ENCODE measurements at regions not wholly inside any gene's neighbourhood (a gene's known extent, or its start where the extent isn't known, plus 50 kb on each side); places are given as distances from the start of the nearest gene placed in this dataset.

GRCh38 chrX:68912113-68912512 lies 83.3 kb downstream of the EFNB1 start:
- peak overlapping the region; percentile 72 for H3K9ac ChIP-seq
- H3K36me3 ChIP-seq (ENCODE audit: control insufficient read depth, insufficient read depth, low read length): no peaks in the 10 kb centered on the region
- peak overlapping the region; percentile 31 for H3K4me2 ChIP-seq (ENCODE audit: low read length)
- peaks cover 7% of the 10 kb centered on the region for H3K79me2 ChIP-seq
- peak overlapping the region; percentile 54 for H3K4me3 ChIP-seq (ENCODE audit: low read depth, low read length)
- H3K4me1 ChIP-seq: peaks cover 19% of the 10 kb centered on the region
- TF ChIP-seq, protein P1, sequence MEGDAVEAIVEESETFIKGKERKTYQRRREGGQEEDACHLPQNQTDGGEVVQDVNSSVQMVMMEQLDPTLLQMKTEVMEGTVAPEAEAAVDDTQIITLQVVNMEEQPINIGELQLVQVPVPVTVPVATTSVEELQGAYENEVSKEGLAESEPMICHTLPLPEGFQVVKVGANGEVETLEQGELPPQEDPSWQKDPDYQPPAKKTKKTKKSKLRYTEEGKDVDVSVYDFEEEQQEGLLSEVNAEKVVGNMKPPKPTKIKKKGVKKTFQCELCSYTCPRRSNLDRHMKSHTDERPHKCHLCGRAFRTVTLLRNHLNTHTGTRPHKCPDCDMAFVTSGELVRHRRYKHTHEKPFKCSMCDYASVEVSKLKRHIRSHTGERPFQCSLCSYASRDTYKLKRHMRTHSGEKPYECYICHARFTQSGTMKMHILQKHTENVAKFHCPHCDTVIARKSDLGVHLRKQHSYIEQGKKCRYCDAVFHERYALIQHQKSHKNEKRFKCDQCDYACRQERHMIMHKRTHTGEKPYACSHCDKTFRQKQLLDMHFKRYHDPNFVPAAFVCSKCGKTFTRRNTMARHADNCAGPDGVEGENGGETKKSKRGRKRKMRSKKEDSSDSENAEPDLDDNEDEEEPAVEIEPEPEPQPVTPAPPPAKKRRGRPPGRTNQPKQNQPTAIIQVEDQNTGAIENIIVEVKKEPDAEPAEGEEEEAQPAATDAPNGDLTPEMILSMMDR (IDR thresholded peaks at IDR 0.05): no peak
- H3K9me3 ChIP-seq (ENCODE audit: control insufficient read depth, low read length): no peaks in the 10 kb centered on the region
- peak overlapping the region; percentile 73 for H2AFZ ChIP-seq
- H3K27ac ChIP-seq: peak overlapping the region; percentile 99
- no peaks in the 10 kb centered on the region for H3K27me3 ChIP-seq (ENCODE audit: control insufficient read depth, insufficient read depth, low read length)

GRCh38 chrX:68910731-68911428 lies 82.1 kb downstream of the EFNB1 start:
- Histone ChIP-seq H3K9ac (no peak overlapping the region), H3K4me2 (ENCODE audit: low read length) (no peak overlapping the region), H3K27ac (peak overlapping the region; percentile 99), H3K79me2 (peaks cover 8% of the 10 kb centered on the region), H3K9me3 (ENCODE audit: control insufficient read depth, low read length) (no peaks in the 10 kb centered on the region), H2AFZ (no peak overlapping the region), H3K4me1 (peaks cover 19% of the 10 kb centered on the region), H3K4me3 (ENCODE audit: low read depth, low read length) (no peak overlapping the region), H3K36me3 (ENCODE audit: control insufficient read depth, insufficient read depth, low read length) (no peaks in the 10 kb centered on the region), H3K27me3 (ENCODE audit: control insufficient read depth, insufficient read depth, low read length) (no peaks in the 10 kb centered on the region)
- TF ChIP-seq, protein P1 (IDR thresholded peaks at IDR 0.05): no peak

DNA sequence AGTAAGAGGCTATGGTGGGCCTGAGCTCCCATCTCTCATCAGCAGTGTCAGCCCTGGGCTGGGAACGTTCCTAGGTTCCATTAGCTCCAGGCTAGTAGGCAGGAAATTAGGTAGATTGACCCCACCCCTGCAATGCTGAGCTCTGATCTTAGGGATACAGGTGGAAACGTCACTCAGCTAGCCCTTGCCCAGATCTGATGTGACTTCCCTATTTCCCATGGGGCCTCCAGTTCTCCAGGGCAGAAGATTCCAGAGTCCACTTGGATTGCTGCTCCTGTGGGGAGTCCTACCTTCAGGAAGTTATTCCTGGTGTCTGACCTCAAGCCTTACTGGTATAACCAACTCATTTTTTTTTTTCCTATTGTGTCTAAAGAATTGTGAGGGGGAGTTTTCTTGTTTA lies 81.1 kb downstream of the EFNB1 start:
- peaks cover 19% of the 10 kb centered on the region for H3K4me1 ChIP-seq

GRCh38 chrX:68908071-68908470 lies 79.2 kb downstream of the EFNB1 start:
- TF ChIP-seq, protein P1 (IDR thresholded peaks at IDR 0.05): no peak
- Histone ChIP-seq H3K27me3 (ENCODE audit: control insufficient read depth, insufficient read depth, low read length) (no peaks in the 10 kb centered on the region), H3K9ac (no peak overlapping the region), H3K9me3 (ENCODE audit: control insufficient read depth, low read length) (no peaks in the 10 kb centered on the region), H2AFZ (no peak overlapping the region), H3K4me2 (ENCODE audit: low read length) (no peak overlapping the region), H3K4me1 (peaks cover 15% of the 10 kb centered on the region), H3K27ac (no peak overlapping the region), H3K4me3 (ENCODE audit: low read depth, low read length) (no peak overlapping the region), H3K79me2 (peaks cover 8% of the 10 kb centered on the region), H3K36me3 (ENCODE audit: control insufficient read depth, insufficient read depth, low read length) (no peaks in the 10 kb centered on the region)

More for the DNA sequence above, 81.1 kb downstream of the EFNB1 start:
- Histone ChIP-seq H3K9ac (no peak overlapping the region), H3K4me3 (ENCODE audit: low read depth, low read length) (no peak overlapping the region), H3K9me3 (ENCODE audit: control insufficient read depth, low read length) (no peaks in the 10 kb centered on the region), H3K27ac (peak overlapping the region; percentile 99), H2AFZ (no peak overlapping the region), H3K79me2 (peaks cover 8% of the 10 kb centered on the region), H3K4me2 (ENCODE audit: low read length) (no peak overlapping the region), H3K27me3 (ENCODE audit: control insufficient read depth, insufficient read depth, low read length) (no peaks in the 10 kb centered on the region), H3K36me3 (ENCODE audit: control insufficient read depth, insufficient read depth, low read length) (no peaks in the 10 kb centered on the region)
- TF ChIP-seq, protein P1 (IDR thresholded peaks at IDR 0.05): no peak

Measured in parathyroid adenoma (tissue), 2 donors.